IMR-90 (cell line): ENCODE measurements at regions not wholly inside any gene's neighbourhood (a gene's known extent, or its start where the extent isn't known, plus 50 kb on each side); places are given as distances from the start of the nearest gene placed in this dataset.

Experiments
- ATAC-seq: fragments of 200-7000 bp; cut with Tn5 transposase; 2 replicates; pipeline ENCODE4 v1.9.1; 2020; ENCODE audit warnings: low read depth, mild to moderate bottlenecking, moderate library complexity
- BruUV-seq: library from RNA; stranded (reverse); fragments of 400-500 nt; replicated peaks from 2 replicates; lab custom pipeline; 2021; lab: Mats Ljungman, UMichigan
- CTCF ChIA-PET: fragments of 300-600 bp; formaldehyde crosslinking; extraction: SDS; loops from one replicate; lab custom pipeline; 2021; ENCODE audit warnings: antibody characterized with exemption; lab: Yijun Ruan, JAX
- POLR2A ChIA-PET: fragments of 300-600 bp; sonication (Branson Sonifier 250); formaldehyde crosslinking; loops from one replicate; lab custom pipeline; 2022; ENCODE audit warnings: antibody characterized with exemption; ENCODE audit not compliant: unreplicated experiment; lab: Charles Lee
- DNase-seq: peaks from one replicate; pipeline ENCODE4 v3.0.0; 2013
- H2AFZ ChIP-seq: replicated peaks from 2 replicates; pipeline ENCODE3; 2013; ENCODE audit warnings: low read length, mild to moderate bottlenecking; ENCODE audit not compliant: poor library complexity
- H2AK5ac ChIP-seq: 2 replicates; pipeline ENCODE4 v1.6.1; 2013; ENCODE audit warnings: low read depth, low read length, inconsistent platforms
- H2AK9ac ChIP-seq: replicated peaks from 2 replicates; pipeline ENCODE3; 2013; ENCODE audit warnings: mild to moderate bottlenecking, low read depth, low read length, moderate library complexity; ENCODE audit not compliant: poor library complexity
- H2BK120ac ChIP-seq: 2 replicates; pipeline ENCODE4 v1.6.1; 2013; ENCODE audit warnings: low read depth, low read length, inconsistent platforms
- H2BK15ac ChIP-seq: 3 replicates; pipeline ENCODE4 v1.6.1; 2013; ENCODE audit warnings: low read depth, low read length, inconsistent platforms
- H2BK20ac ChIP-seq: 2 replicates; pipeline ENCODE4 v1.6.1; 2013; ENCODE audit warnings: low read depth, mild to moderate bottlenecking, inconsistent platforms, low read length, moderate library complexity
- H2BK5ac ChIP-seq: 2 replicates; pipeline ENCODE4 v1.6.1; 2013; ENCODE audit warnings: mild to moderate bottlenecking, low read depth, low read length, inconsistent platforms; ENCODE audit not compliant: poor library complexity, severe bottlenecking
- H3K14ac ChIP-seq: replicated peaks from 2 replicates; pipeline ENCODE4 v1.6.1; 2013; ENCODE audit warnings: low read depth, low read length, inconsistent platforms
- H3K18ac ChIP-seq: 2 replicates; pipeline ENCODE4 v1.6.1; 2013; ENCODE audit warnings: low read depth, low read length, control low read depth
- H3K23ac ChIP-seq: 2 replicates; pipeline ENCODE4 v1.6.1; 2013; ENCODE audit warnings: low read depth, low read length, inconsistent platforms
- H3K27ac ChIP-seq: 2 replicates; pipeline ENCODE4 v1.5.1; 2013; ENCODE audit warnings: mild to moderate bottlenecking, control low read depth, low read length; ENCODE audit not compliant: insufficient read depth
- H3K27me3 ChIP-seq: 2 replicates; pipeline ENCODE4 v1.6.1; 2013; ENCODE audit warnings: low read length; ENCODE audit not compliant: control insufficient read depth, insufficient read depth
- H3K36me3 ChIP-seq: 2 replicates; pipeline ENCODE4 v1.6.1; 2013; ENCODE audit warnings: low read length, mixed read lengths; ENCODE audit not compliant: control insufficient read depth, insufficient read depth
- H3K4ac ChIP-seq: 2 replicates; pipeline ENCODE4 v1.6.1; 2013; ENCODE audit warnings: low read depth, low read length, inconsistent platforms
- H3K4me1 ChIP-seq: 2 replicates; pipeline ENCODE4 v1.6.1; 2013; ENCODE audit warnings: low read length, mixed read lengths; ENCODE audit not compliant: control insufficient read depth, insufficient read depth
- H3K4me2 ChIP-seq: 2 replicates; pipeline ENCODE4 v1.6.1; 2013; ENCODE audit warnings: low read depth, mild to moderate bottlenecking, control low read depth, low read length, moderate library complexity
- H3K4me3 ChIP-seq: 2 replicates; pipeline ENCODE4 v1.5.1; 2013; ENCODE audit warnings: low read depth, mild to moderate bottlenecking, control low read depth, low read length, moderate library complexity; ENCODE audit not compliant: insufficient read depth
- H3K56ac ChIP-seq: 2 replicates; pipeline ENCODE4 v1.6.1; 2013; ENCODE audit warnings: low read length, inconsistent platforms; ENCODE audit not compliant: insufficient read depth; ENCODE audit errors: extremely low read depth
- H3K79me1 ChIP-seq, 2 experiments: 2 replicates each; pipeline ENCODE4 v1.6.1; 2013; ENCODE audit warnings: low read length in 2 of 2, inconsistent platforms in 1 of 2, low read depth in 1 of 2
- H3K9ac ChIP-seq: 2 replicates; pipeline ENCODE4 v1.6.1; 2013; ENCODE audit warnings: low read depth, low read length, control low read depth
- H3K9me1 ChIP-seq: 2 replicates; pipeline ENCODE4 v1.6.1; 2013; ENCODE audit warnings: low read length, inconsistent platforms; ENCODE audit not compliant: insufficient read depth
- H3K9me3 ChIP-seq: 2 replicates; pipeline ENCODE4 v1.6.1; 2013; ENCODE audit warnings: low read length; ENCODE audit not compliant: control insufficient read depth, insufficient read depth
- H4K20me1 ChIP-seq: 2 replicates; pipeline ENCODE4 v1.6.1; 2013; ENCODE audit warnings: low read length, inconsistent platforms; ENCODE audit not compliant: insufficient read depth
- H4K5ac ChIP-seq: 2 replicates; pipeline ENCODE4 v1.6.1; 2013; ENCODE audit warnings: mild to moderate bottlenecking, low read depth, low read length, control low read depth
- H4K8ac ChIP-seq, 2 experiments: 2 replicates each; pipeline ENCODE4 v1.6.1; 2013; ENCODE audit warnings: low read depth in 2 of 2, low read length in 2 of 2, control low read depth in 1 of 2, inconsistent platforms in 1 of 2
- H4K91ac ChIP-seq: 2 replicates; pipeline ENCODE4 v1.6.1; 2013; ENCODE audit warnings: low read depth, low read length, inconsistent platforms; ENCODE audit not compliant: insufficient read depth
- BHLHE40 ChIP-seq: fragments of 150-350 bp; IDR thresholded peaks from 2 replicates; pipeline ENCODE4 v1.6.1; 2016; ENCODE audit warnings: mild to moderate bottlenecking, low read depth, low read length
- CEBPB ChIP-seq: IDR thresholded peaks from 2 replicates; pipeline ENCODE4 v1.6.1; 2012; ENCODE audit warnings: low read depth, low read length, improper control_type of control experiment
- CHD1 ChIP-seq: IDR thresholded peaks from 2 replicates; pipeline ENCODE4 v1.6.1; 2012; ENCODE audit warnings: low read depth, low read length, improper control_type of control experiment
- CTCF ChIP-seq: conservative IDR thresholded peaks from 2 replicates; pipeline ENCODE4 v1.5.1; 2012; ENCODE audit warnings: mild to moderate bottlenecking, low read depth, low read length, improper control_type of control experiment
- ELK1 ChIP-seq: fragments of 150-350 bp; IDR thresholded peaks from 2 replicates; pipeline ENCODE4 v1.6.1; 2016; ENCODE audit warnings: low read depth, mild to moderate bottlenecking, low read length, moderate library complexity, borderline replicate concordance
- FOS ChIP-seq: fragments of 150-350 bp; IDR thresholded peaks from 2 replicates; pipeline ENCODE4 v1.6.1; 2016; ENCODE audit warnings: low read depth, low read length
- MAFK ChIP-seq: IDR thresholded peaks from 2 replicates; pipeline ENCODE4 v1.6.1; 2012; ENCODE audit warnings: low read depth, low read length, improper control_type of control experiment
- MAZ ChIP-seq: IDR thresholded peaks from 2 replicates; pipeline ENCODE4 v1.6.1; 2012; ENCODE audit warnings: low read depth, mild to moderate bottlenecking, low read length, improper control_type of control experiment, moderate library complexity, borderline replicate concordance
- MXI1 ChIP-seq: IDR thresholded peaks from 2 replicates; pipeline ENCODE4 v1.6.1; 2012; ENCODE audit warnings: low read depth, mild to moderate bottlenecking, low read length, moderate library complexity, borderline replicate concordance
- NFE2L2 ChIP-seq: fragments of 150-350 bp; IDR thresholded peaks from 2 replicates; pipeline ENCODE4 v1.6.1; 2016; ENCODE audit warnings: low read depth, mild to moderate bottlenecking, low read length
- POLR2A ChIP-seq: IDR thresholded peaks from 2 replicates; pipeline ENCODE4 v1.6.1; 2012; ENCODE audit warnings: mild to moderate bottlenecking, low read depth, low read length
- RAD21 ChIP-seq: IDR thresholded peaks from 2 replicates; pipeline ENCODE4 v1.6.1; 2012; ENCODE audit warnings: low read length, improper control_type of control experiment
- RCOR1 ChIP-seq: IDR thresholded peaks from 2 replicates; pipeline ENCODE4 v1.6.1; 2012; ENCODE audit warnings: mild to moderate bottlenecking, low read length, improper control_type of control experiment; ENCODE audit not compliant: insufficient replicate concordance
- RFX5 ChIP-seq: IDR thresholded peaks from 2 replicates; pipeline ENCODE4 v1.8.0; 2012; ENCODE audit warnings: low read depth, mild to moderate bottlenecking, low read length, moderate library complexity
- SMC3 ChIP-seq: fragments of 150-350 bp; IDR thresholded peaks from 2 replicates; pipeline ENCODE4 v1.6.1; 2016; ENCODE audit warnings: low read depth, mild to moderate bottlenecking, antibody characterized with exemption, low read length, moderate library complexity
- USF2 ChIP-seq: fragments of 150-350 bp; IDR thresholded peaks from 2 replicates; pipeline ENCODE4 v1.6.1; 2017; ENCODE audit warnings: mild to moderate bottlenecking, antibody characterized with exemption, low read length, low read depth
- WGBS, 2 experiments: methylation state at CpG; one replicate each; pipeline versions ENCODE4 v1.1.5 to v1.1.7; 2013; ENCODE audit warnings: missing lambda C conversion rate in 2 of 2; ENCODE audit not compliant: insufficient read length in 1 of 2; ENCODE audit errors: extremely low coverage in 2 of 2; 5-methylcytosine and 5-hydroxymethylcytosine counted together
- dilution Hi-C: fragments of 300-500 bp; cut with HindIII; formaldehyde crosslinking; loops from one replicate; pipeline ENCODE4 v1.14.3; 2018; ENCODE audit warnings: low sequenced_read_pairs; ENCODE audit not compliant: unreplicated experiment
- in situ Hi-C: fragments of 300-500 bp; cut with MboI; formaldehyde crosslinking; loops from 3 replicates; pipeline ENCODE4 v1.14.3; 2019; ENCODE audit warnings: low sequenced_read_pairs, inconsistent platforms, mixed read lengths
- intact Hi-C: fragments of 100-400 bp; cut with micrococcal nuclease; formaldehyde crosslinking; loops from 2 replicates; pipeline ENCODE4 v1.10.0; 2022

GRCh38 chr1:56382929-56383328, 196.4 kb downstream of the PLPP3 start:
- Histone ChIP-seq H3K79me1 (no peaks in the 10 kb centered on the region), H3K9me1 (no peaks in the 10 kb centered on the region), H4K5ac (no peak overlapping the region), H2AK5ac (no peak overlapping the region), H3K4me2 (no peak overlapping the region), H2AK9ac (no peak overlapping the region), H3K4me1 (no peaks in the 10 kb centered on the region), H4K8ac (no peak overlapping the region), H2BK5ac (no peak overlapping the region), H2BK15ac (no peak overlapping the region), H3K36me3 (no peaks in the 10 kb centered on the region), H3K56ac (no peak overlapping the region), H3K9me3 (no peaks in the 10 kb centered on the region), H3K14ac (no peak overlapping the region), H3K18ac (no peak overlapping the region), H3K23ac (no peak overlapping the region), H2AFZ (no peak overlapping the region), H4K91ac (no peak overlapping the region), H4K20me1 (no peaks in the 10 kb centered on the region), H3K27me3 (peaks cover 4% of the 10 kb centered on the region; the same call in 1 of the 2 replicates), H2BK120ac (no peak overlapping the region), H3K27ac (no peak overlapping the region), H3K4me3 (no peak overlapping the region), H3K9ac (no peak overlapping the region), H2BK20ac (no peak overlapping the region), H3K4ac (no peak overlapping the region)
- CTCF ChIA-PET: no interaction called here
- BruUV-seq: no TSS peak
- ATAC-seq (no peak), DNase-seq (no peak)
- no peak for TF ChIP-seq USF2
- TF ChIP-seq CTCF: no peak
- no peak for TF ChIP-seq ELK1
- TF ChIP-seq MAFK: no peak
- TF ChIP-seq RAD21: no peak
- no peak for TF ChIP-seq BHLHE40
- no peak for TF ChIP-seq NFE2L2
- TF ChIP-seq CHD1: no peak
- TF ChIP-seq SMC3: no peak
- no peak for TF ChIP-seq MAZ
- no peak for TF ChIP-seq RFX5
- TF ChIP-seq CEBPB: no peak
- no peak for TF ChIP-seq MXI1
- TF ChIP-seq POLR2A: no peak
- no peak for TF ChIP-seq RCOR1
- TF ChIP-seq FOS: no peak
- in situ Hi-C loops (no loop called here), dilution Hi-C loops (no loop called here), intact Hi-C loops (no loop called here)
- POLR2A ChIA-PET: no interaction called here
- WGBS, 2 experiments: no CpG with 5 or more reads among the region's 5 CpGs
